ENCODE measurements at regions not wholly inside any gene's neighbourhood (a gene's known extent, or its start where the extent isn't known, plus 50 kb on each side); places are given as distances from the start of the nearest gene placed in this dataset.

GRCh38 chr11:106249617-106250239, 172.3 kb downstream of the AASDHPPT start:
- intact Hi-C loops (cut with DNase I): no loop called here
- Histone ChIP-seq H3K27me3 (ENCODE audit: control insufficient read depth, insufficient read depth, low read length) (no peaks in the 10 kb centered on the region), H3K4me1 (ENCODE audit: control insufficient read depth in 2 of 3, insufficient read depth in 2 of 3, low read depth in 1 of 3, low read length in 3 of 3) (no peaks in the 10 kb centered on the region), H3K36me3 (ENCODE audit: control insufficient read depth in 2 of 3, insufficient read depth in 3 of 3, low read length in 3 of 3) (no peaks in the 10 kb centered on the region), H3K27ac (ENCODE audit: low read depth in 2 of 2, low read length in 2 of 2) (no peak overlapping the region), H3K4me3 (ENCODE audit: low read length in 3 of 3) (no peak overlapping the region), H3K9me3 (ENCODE audit: control insufficient read depth in 2 of 3, insufficient read depth in 1 of 3, low read length in 3 of 3) (peaks cover 0 to 9% (median 0%) of the 10 kb centered on the region in 3 donors), H3K9ac (ENCODE audit: low read length in 3 of 3) (no peak overlapping the region)
- peak in 1 of 5 donors; percentile 17 for DNase-seq
- no peak for FAIRE-seq
- TF ChIP-seq CTCF (IDR thresholded peaks at IDR 0.05; ENCODE audit: borderline replicate concordance, extremely low read depth, insufficient read depth): no peak

- H3K36me3 ChIP-seq (ENCODE audit: control insufficient read depth in 2 of 3, insufficient read depth in 3 of 3, low read length in 3 of 3): no peaks in the 10 kb centered on the region
- H3K9me3 ChIP-seq (ENCODE audit: control insufficient read depth in 2 of 3, insufficient read depth in 1 of 3, low read length in 3 of 3): no peaks in the 10 kb centered on the region
- DNase-seq (no peak), FAIRE-seq (no peak)
- H3K27ac ChIP-seq (ENCODE audit: low read depth in 2 of 2, low read length in 2 of 2): no peak overlapping the region
- H3K4me1 ChIP-seq (ENCODE audit: control insufficient read depth in 2 of 3, insufficient read depth in 2 of 3, low read depth in 1 of 3, low read length in 3 of 3): no peaks in the 10 kb centered on the region
- no peak for TF ChIP-seq CTCF (IDR thresholded peaks at IDR 0.05; ENCODE audit: borderline replicate concordance, extremely low read depth, insufficient read depth)
- intact Hi-C loops (cut with DNase I): no loop called here
- no peaks in the 10 kb centered on the region for H3K27me3 ChIP-seq (ENCODE audit: control insufficient read depth, insufficient read depth, low read length)
- no peak overlapping the region for H3K9ac ChIP-seq (ENCODE audit: low read length in 3 of 3)
- H3K4me3 ChIP-seq (ENCODE audit: low read length in 3 of 3): no peak overlapping the region
These were observed 185.4 kb downstream of the AASDHPPT start for GRCh38 chr11:106262852-106263251.

- FAIRE-seq (no peak), DNase-seq (no peak)
- H3K27ac ChIP-seq (ENCODE audit: low read depth in 2 of 2, low read length in 2 of 2): peak overlapping the region in 1 of 2 donors; percentile 65
- no peaks in the 10 kb centered on the region for H3K4me1 ChIP-seq (ENCODE audit: control insufficient read depth in 2 of 3, insufficient read depth in 2 of 3, low read depth in 1 of 3, low read length in 3 of 3)
- intact Hi-C loops (cut with DNase I): no loop called here
- no peaks in the 10 kb centered on the region for H3K9me3 ChIP-seq (ENCODE audit: control insufficient read depth in 2 of 3, insufficient read depth in 1 of 3, low read length in 3 of 3)
- H3K27me3 ChIP-seq (ENCODE audit: control insufficient read depth, insufficient read depth, low read length): no peaks in the 10 kb centered on the region
- H3K4me3 ChIP-seq (ENCODE audit: low read length in 3 of 3): no peak overlapping the region
- no peak for TF ChIP-seq CTCF (IDR thresholded peaks at IDR 0.05; ENCODE audit: borderline replicate concordance, extremely low read depth, insufficient read depth)
- H3K9ac ChIP-seq (ENCODE audit: low read length in 3 of 3): no peak overlapping the region
- H3K36me3 ChIP-seq (ENCODE audit: control insufficient read depth in 2 of 3, insufficient read depth in 3 of 3, low read length in 3 of 3): no peaks in the 10 kb centered on the region
These were observed 186.1 kb downstream of the AASDHPPT start for GRCh38 chr11:106263527-106263926.

GRCh38 chr11:106271086-106271485, 193.6 kb downstream of the AASDHPPT start:
- Histone ChIP-seq H3K4me3 (ENCODE audit: low read length in 3 of 3) (no peak overlapping the region), H3K4me1 (ENCODE audit: control insufficient read depth in 2 of 3, insufficient read depth in 2 of 3, low read depth in 1 of 3, low read length in 3 of 3) (no peaks in the 10 kb centered on the region), H3K9me3 (ENCODE audit: control insufficient read depth in 2 of 3, insufficient read depth in 1 of 3, low read length in 3 of 3) (no peaks in the 10 kb centered on the region), H3K27me3 (ENCODE audit: control insufficient read depth, insufficient read depth, low read length) (no peaks in the 10 kb centered on the region), H3K36me3 (ENCODE audit: control insufficient read depth in 2 of 3, insufficient read depth in 3 of 3, low read length in 3 of 3) (no peaks in the 10 kb centered on the region), H3K27ac (ENCODE audit: low read depth in 2 of 2, low read length in 2 of 2) (no peak overlapping the region), H3K9ac (ENCODE audit: low read length in 3 of 3) (no peak overlapping the region)
- no peak for TF ChIP-seq CTCF (IDR thresholded peaks at IDR 0.05; ENCODE audit: borderline replicate concordance, extremely low read depth, insufficient read depth)
- intact Hi-C loops (cut with DNase I): no loop called here
- peak in 1 of 5 donors; percentile 20 for DNase-seq
- no peak for FAIRE-seq

Measured in kidney (tissue), 13 donors.